Endothelial cell of umbilical vein (primary cell): ENCODE measurements at regions not wholly inside any gene's neighbourhood (a gene's known extent, or its start where the extent isn't known, plus 50 kb on each side); places are given as distances from the start of the nearest gene placed in this dataset.

Source experiments
- BruUV-seq: library from RNA; stranded (reverse); fragments of 400-500 nt; replicated peaks from 2 replicates; lab custom pipeline; 2021; lab: Mats Ljungman, UMichigan
- CTCF ChIA-PET: fragments of 300-600, 350-600 bp; sonication (Branson Sonifier 250); formaldehyde crosslinking; loops from one replicate; lab custom pipeline; 2021; ENCODE audit warnings: antibody characterized with exemption, inconsistent platforms; lab: Charles Lee
- POLR2A ChIA-PET: fragments of 300-600, 350-600 bp; sonication (Branson Sonifier 250); formaldehyde crosslinking; loops from one replicate; lab custom pipeline; 2021; ENCODE audit warnings: antibody characterized with exemption, inconsistent platforms; lab: Charles Lee
- DNase-seq: peaks from one replicate; pipeline ENCODE4 v3.0.0-alpha.2; 2011; ENCODE audit warnings: low read depth, low spot score
- FAIRE-seq: peaks from 2 replicates; lab custom pipeline; 2011; peaks lifted over from hg19 to GRCh38; lab: Jason Lieb, UNC
- H2AFZ ChIP-seq: 2 replicates; pipeline ENCODE4 v1.6.0; 2012; ENCODE audit warnings: low read depth, low read length, control low read depth, inconsistent platforms
- H3K27ac ChIP-seq: 2 replicates; pipeline ENCODE4 v1.5.1; 2011; ENCODE audit warnings: low read depth, mild to moderate bottlenecking, control low read depth, low read length, moderate library complexity; ENCODE audit not compliant: insufficient read depth
- H3K27me3 ChIP-seq, 2 experiments: 2 replicates each; pipeline versions ENCODE4 v1.6.0 to v1.6.1; 2011; ENCODE audit warnings: low read length in 2 of 2, mixed read lengths in 1 of 2; ENCODE audit not compliant: control insufficient read depth in 2 of 2, insufficient read depth in 2 of 2
- H3K36me3 ChIP-seq, 2 experiments: 2 replicates in 1 of 2; 3 replicates in 1 of 2; pipeline ENCODE4 v1.5.1; 2011; ENCODE audit warnings: low read length in 2 of 2, mild to moderate bottlenecking in 1 of 2, moderate library complexity in 1 of 2; ENCODE audit not compliant: control insufficient read depth in 2 of 2, insufficient read depth in 2 of 2; ENCODE audit errors: extremely low read depth in 1 of 2
- H3K4me1 ChIP-seq: 3 replicates; pipeline ENCODE4 v1.5.1; 2011; ENCODE audit warnings: mild to moderate bottlenecking, low read length; ENCODE audit not compliant: control insufficient read depth, insufficient read depth; ENCODE audit errors: extremely low read depth
- H3K4me2 ChIP-seq: 2 replicates; pipeline ENCODE4 v1.6.1; 2011; ENCODE audit warnings: low read length, control low read depth, mixed read lengths; ENCODE audit not compliant: insufficient read depth
- H3K4me3 ChIP-seq, 3 experiments: fragments of 200-600 bp in 1 of 3; sonication (generic), shearing (Covaris generic) in 1 of 3; replicated peaks in 1 of 3; 2 replicates each; pipeline ENCODE4 v1.5.1; 2011 to 2016; ENCODE audit warnings: control low read depth in 3 of 3, low read length in 3 of 3, mild to moderate bottlenecking in 2 of 3, inconsistent platforms in 1 of 3, low read depth in 1 of 3, moderate library complexity in 1 of 3; ENCODE audit not compliant: insufficient read depth in 1 of 3
- H3K79me2 ChIP-seq: 2 replicates; pipeline ENCODE4 v1.6.0; 2012; ENCODE audit warnings: low read length, inconsistent platforms; ENCODE audit not compliant: control insufficient read depth, insufficient read depth
- H3K9ac ChIP-seq: replicated peaks from 2 replicates; pipeline ENCODE3; 2011; ENCODE audit warnings: low read length, control low read depth; ENCODE audit not compliant: insufficient read depth; ENCODE audit errors: extremely low read depth
- H3K9me1 ChIP-seq: replicated peaks from 3 replicates; pipeline ENCODE4 v1.6.0; 2011; ENCODE audit warnings: mild to moderate bottlenecking, low read length; ENCODE audit not compliant: control insufficient read depth, insufficient read depth; ENCODE audit errors: extremely low read depth
- H3K9me3 ChIP-seq: replicated peaks from 2 replicates; pipeline ENCODE4 v1.5.1; 2012; ENCODE audit warnings: low read length, inconsistent platforms; ENCODE audit not compliant: control insufficient read depth, insufficient read depth
- H4K20me1 ChIP-seq: replicated peaks from 2 replicates; pipeline ENCODE3; 2011; ENCODE audit warnings: mild to moderate bottlenecking, low read length; ENCODE audit not compliant: control insufficient read depth, insufficient read depth; ENCODE audit errors: extremely low read depth
- CTCF ChIP-seq, 2 donors: IDR thresholded peaks; 1 replicate in 1 of 2; 2 replicates in 1 of 2; pipeline ENCODE4 v1.5.1; 2011; ENCODE audit warnings: low read length in 2 of 2, mild to moderate bottlenecking in 2 of 2, moderate library complexity in 2 of 2, control low read depth in 1 of 2, inconsistent platforms in 1 of 2, low read depth in 1 of 2; ENCODE audit not compliant: insufficient read depth in 1 of 2; ENCODE audit errors: extremely low read depth in 1 of 2
- FOS ChIP-seq: IDR thresholded peaks from 2 replicates; pipeline ENCODE4 v1.6.1; 2011; ENCODE audit warnings: mild to moderate bottlenecking, low read length, moderate library complexity, borderline replicate concordance; ENCODE audit not compliant: insufficient read depth
- GATA2 ChIP-seq: IDR thresholded peaks from 2 replicates; pipeline ENCODE4 v1.7.0; 2011; ENCODE audit warnings: low read depth, mild to moderate bottlenecking, moderate library complexity, mixed read lengths, low read length; ENCODE audit not compliant: insufficient read length, insufficient read depth
- JUN ChIP-seq: IDR thresholded peaks from 2 replicates; pipeline ENCODE4 v1.6.1; 2011; ENCODE audit warnings: borderline replicate concordance, low read depth; ENCODE audit not compliant: insufficient read length, insufficient read depth
- MYC ChIP-seq: IDR thresholded peaks from one replicate; pipeline ENCODE4 v1.6.1; 2011; ENCODE audit warnings: mild to moderate bottlenecking, low read depth, low read length
- POLR2A ChIP-seq: IDR thresholded peaks from 2 replicates; pipeline ENCODE4 v1.6.1; 2012; ENCODE audit warnings: low read depth, mild to moderate bottlenecking, control low read depth, low read length
- dilution Hi-C: fragments of 300-500 bp; cut with MboI; formaldehyde crosslinking; loops from one replicate; pipeline ENCODE4 v1.15.0; 2019; ENCODE audit warnings: low sequenced_read_pairs; ENCODE audit not compliant: extremely low pct_ligation_motif_present
- intact Hi-C: fragments of 100-400 bp; cut with micrococcal nuclease; formaldehyde crosslinking; loops from one replicate; pipeline ENCODE4 v1.10.0; 2022

- Histone ChIP-seq H3K27me3 (no peaks in the 10 kb centered on the region), H2AFZ (no peak overlapping the region), H3K4me3 (no peak overlapping the region), H3K9me3 (peaks cover 2% of the 10 kb centered on the region), H3K9me1 (no peaks in the 10 kb centered on the region), H3K4me2 (no peak overlapping the region), H3K79me2 (no peaks in the 10 kb centered on the region), H3K9ac (no peak overlapping the region), H3K36me3 (no peaks in the 10 kb centered on the region), H3K27ac (no peak overlapping the region), H4K20me1 (no peaks in the 10 kb centered on the region), H3K4me1 (no peaks in the 10 kb centered on the region)
- TF ChIP-seq FOS (no peak), GATA2 (no peak), CTCF (IDR thresholded peaks at IDR 0.05; ENCODE audit: extremely low read depth in 1 of 2, insufficient read depth in 1 of 2, low read depth in 1 of 2, low read length in 2 of 2) (no peak), MYC (no peak), JUN (no peak)
- intact Hi-C loops: no loop called here
- dilution Hi-C loops: no loop called here
- ChIA-PET CTCF (no interaction called here), POLR2A (no interaction called here)
- no TSS peak for BruUV-seq
- FAIRE-seq (no peak), DNase-seq (no peak)
Observed at GRCh38 chr2:807300-807699, 130.1 kb upstream of the TMEM18 start.

- no peaks in the 10 kb centered on the region for H3K9me3 ChIP-seq
- no peak overlapping the region for H3K4me3 ChIP-seq
- no peaks in the 10 kb centered on the region for H3K9me1 ChIP-seq
- dilution Hi-C loops (no loop called here), intact Hi-C loops (no loop called here)
- FAIRE-seq (no peak), DNase-seq (no peak)
- BruUV-seq: no TSS peak
- no peaks in the 10 kb centered on the region for H3K4me1 ChIP-seq
- H3K27ac ChIP-seq: no peak overlapping the region
- ChIA-PET POLR2A (no interaction called here), CTCF (no interaction called here)
- H3K79me2 ChIP-seq: no peaks in the 10 kb centered on the region
- H3K4me2 ChIP-seq: no peak overlapping the region
- H4K20me1 ChIP-seq: no peaks in the 10 kb centered on the region
- H3K27me3 ChIP-seq: no peaks in the 10 kb centered on the region
- H3K36me3 ChIP-seq: no peaks in the 10 kb centered on the region
- H3K9ac ChIP-seq: no peak overlapping the region
- no peak overlapping the region for H2AFZ ChIP-seq
- TF ChIP-seq FOS: no peak
- TF ChIP-seq POLR2A: no peak
- no peak for TF ChIP-seq MYC
- TF ChIP-seq CTCF (IDR thresholded peaks at IDR 0.05; ENCODE audit: extremely low read depth in 1 of 2, insufficient read depth in 1 of 2, low read depth in 1 of 2, low read length in 2 of 2): no peak
- no peak for TF ChIP-seq GATA2
Observed at GRCh38 chr2:805664-806063, 128.5 kb upstream of the TMEM18 start.
